HG02588 (cell line): ENCODE measurements at regions not wholly inside any gene's neighbourhood (a gene's known extent, or its start where the extent isn't known, plus 50 kb on each side); places are given as distances from the start of the nearest gene placed in this dataset.
A peak's percentile ranks its signal among the peaks of the same experiment; 100 is the strongest.
"Not testable (repeated sequence)": the region's sequence is repeated elsewhere in the genome, so short reads cannot be mapped to it uniquely, and the experiment has no call there.

Experiments
- ATAC-seq: cut with Tn5 transposase; IDR thresholded peaks from one replicate; pipeline ENCODE4 v1.9.1; 2021; ENCODE audit warnings: mild to moderate bottlenecking, moderate library complexity; ENCODE audit not compliant: unreplicated experiment

DNA sequence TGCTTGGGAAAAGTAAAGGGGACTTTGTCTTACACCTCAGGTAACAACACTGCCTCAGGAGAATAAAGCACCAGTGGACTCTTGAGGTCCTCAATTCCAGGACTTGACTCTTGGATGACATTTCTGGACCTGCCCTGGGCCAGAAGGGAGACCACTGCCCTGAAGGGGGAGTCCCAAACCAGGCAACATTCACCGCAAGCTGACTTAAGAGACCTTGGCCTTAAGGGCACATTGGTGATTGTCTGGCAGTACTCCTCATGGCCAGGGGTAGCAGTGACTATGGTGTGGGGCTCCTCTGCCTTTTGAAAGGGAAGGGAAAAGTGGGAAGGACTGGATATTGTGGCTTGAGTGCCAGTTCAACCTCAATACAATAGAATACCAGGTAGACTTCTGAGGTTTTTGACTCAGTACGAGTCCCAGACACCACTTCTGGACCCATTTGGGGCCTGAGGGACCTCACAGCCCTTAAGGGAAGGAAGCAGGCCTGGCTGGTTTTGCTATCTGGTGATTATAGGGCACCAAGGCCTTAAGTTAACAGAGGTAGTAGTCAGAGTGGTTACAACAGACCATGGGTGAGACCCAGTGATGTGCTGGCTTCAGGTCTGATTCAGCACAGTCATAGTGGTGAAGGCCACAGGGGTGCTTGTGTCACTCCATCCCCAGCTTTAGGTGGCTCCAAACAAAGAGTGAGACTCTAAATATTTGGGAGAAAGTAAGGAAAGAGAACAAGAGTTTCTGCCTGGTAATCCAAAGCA is 121.2 kb upstream of the TET2 start:
- no peak for ATAC-seq

DNA sequence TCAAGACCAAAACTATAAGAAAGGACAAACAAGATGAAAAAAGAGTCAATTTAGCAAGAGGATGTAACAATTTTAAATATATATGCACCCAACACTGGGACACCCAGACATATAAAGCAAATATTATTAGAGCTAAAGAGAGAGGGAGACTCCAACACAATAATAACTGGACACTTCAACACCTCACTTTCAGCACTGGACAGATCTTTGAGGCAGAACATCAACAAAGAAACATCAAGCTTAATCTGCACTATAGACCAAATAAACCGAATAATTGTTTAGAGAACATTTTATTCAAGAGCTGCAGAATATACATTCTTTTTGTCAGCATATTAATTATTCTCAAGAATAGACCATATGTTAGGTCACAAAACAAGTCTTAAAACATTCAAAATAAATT is 109.7 kb upstream of the TET2 start:
- no peak for ATAC-seq

DNA sequence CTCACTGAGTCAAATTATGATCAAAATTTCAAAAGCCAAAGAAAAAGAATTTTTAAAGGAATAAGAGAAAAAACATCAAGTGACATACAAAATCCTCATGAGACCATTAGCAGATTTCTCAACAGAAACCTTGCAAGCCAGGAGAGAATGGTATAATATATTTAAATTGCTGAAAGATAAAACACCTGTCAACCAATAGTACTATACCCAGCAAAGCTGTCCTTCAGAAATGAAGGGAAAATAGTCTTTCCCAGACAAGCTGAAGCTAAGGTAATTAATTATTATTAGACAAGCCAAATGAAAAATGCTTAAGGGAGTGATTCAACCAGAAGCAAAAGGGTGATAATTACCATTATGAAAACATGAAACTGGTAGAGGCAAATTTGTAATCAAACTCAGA is 104.2 kb upstream of the TET2 start:
- no peak for ATAC-seq

DNA sequence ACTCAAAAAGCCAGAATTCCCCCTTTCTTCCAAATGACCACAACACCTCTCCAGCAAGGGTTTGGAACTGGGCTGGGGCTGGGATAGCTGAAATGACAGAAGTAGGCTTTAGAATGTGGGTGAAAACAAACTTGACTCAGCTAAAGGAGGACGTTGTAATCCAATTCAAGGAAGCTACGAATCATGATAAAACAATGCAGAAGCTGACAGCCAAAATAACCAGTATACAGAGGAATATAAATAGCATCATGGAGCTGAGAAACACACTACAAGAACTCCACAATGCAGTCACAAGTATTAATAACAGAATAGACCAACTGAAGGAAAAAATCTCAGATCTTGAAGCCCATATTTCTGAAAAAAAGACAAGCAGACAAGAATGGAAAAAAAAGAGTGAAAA is 95.8 kb upstream of the TET2 start:
- ATAC-seq: no peak

DNA sequence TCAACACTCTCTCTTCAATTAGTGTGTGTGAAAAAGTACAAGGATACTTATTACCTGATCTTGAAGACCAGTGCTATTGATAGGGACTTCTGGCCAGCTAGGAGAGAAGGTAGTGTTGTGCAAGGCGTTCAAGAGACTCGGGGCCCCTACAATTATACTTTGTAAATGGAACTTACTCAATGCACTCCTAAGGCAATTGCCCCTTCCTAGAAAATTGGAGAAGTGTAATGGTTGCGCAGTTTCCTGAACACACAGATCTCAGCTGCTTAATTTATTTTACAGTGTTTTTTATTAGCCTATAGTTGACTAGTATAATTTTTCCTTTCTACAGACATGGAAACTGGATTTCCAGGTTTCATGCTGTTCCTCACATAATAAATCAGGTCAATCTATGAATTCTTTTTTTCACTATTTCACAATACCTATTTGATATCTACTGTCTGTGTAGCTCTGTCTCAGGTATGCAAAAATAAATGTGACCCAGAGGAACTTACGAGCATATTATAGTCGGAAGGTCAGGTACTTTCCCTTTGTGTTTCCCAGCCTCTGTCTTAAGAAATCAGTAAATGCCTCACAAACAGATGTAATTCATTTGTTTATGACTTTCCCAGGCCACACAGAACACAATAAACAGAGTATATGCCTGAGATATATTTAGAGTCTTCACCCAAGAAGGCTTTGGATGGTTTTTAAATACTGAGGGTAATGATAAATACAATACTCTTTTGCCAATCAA is 89.1 kb upstream of the TET2 start:
- peak; percentile 14 for ATAC-seq

DNA sequence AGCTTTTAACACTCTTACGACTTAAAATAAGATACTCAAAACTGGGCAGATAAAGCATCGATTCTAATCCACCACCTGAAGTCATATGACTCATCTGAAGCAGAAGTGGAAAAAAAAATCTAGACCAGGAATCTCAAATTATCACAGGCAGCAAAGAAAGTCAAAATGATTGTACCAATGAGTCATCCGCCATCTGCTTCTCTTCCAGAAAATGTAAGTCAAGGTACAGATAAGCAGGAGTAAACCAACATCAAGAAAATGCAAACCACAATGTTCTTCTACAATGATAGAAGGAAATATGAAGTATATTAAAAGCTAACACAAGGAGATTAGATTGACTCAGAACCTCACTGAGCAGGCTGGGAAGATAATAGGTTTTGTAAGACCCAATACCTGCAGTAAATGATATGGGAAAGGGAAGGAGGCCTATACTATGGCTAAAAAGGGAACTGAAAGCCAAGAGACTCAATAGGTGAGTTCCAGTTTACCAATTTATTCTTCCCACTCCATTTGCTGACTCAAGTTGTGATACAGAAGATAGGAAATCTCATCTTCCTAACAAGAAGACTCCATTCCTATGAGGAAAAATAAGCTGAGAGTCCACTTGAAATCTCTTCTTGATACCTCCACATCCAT is 88.4 kb upstream of the TET2 start:
- no peak for ATAC-seq

DNA sequence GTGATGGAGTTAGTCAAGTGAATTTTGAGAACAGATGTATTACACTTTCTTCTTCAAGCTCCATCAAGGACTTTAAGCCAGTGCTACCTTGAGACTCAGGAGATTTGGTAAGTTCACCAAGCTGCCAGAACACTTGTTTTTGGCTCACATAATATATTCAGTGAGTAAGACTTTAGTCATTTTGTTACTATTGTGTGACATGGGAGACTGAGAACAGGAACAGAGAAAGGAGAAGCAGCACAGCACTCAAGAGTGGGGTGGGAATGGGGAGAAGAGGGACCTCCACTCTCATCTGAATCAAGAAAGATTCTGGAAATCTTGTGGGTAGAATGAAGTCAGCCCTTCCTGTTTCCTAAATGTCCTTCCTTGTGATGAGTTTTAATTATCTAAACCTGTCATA is 87.3 kb upstream of the TET2 start:
- peak; percentile 30 for ATAC-seq

DNA sequence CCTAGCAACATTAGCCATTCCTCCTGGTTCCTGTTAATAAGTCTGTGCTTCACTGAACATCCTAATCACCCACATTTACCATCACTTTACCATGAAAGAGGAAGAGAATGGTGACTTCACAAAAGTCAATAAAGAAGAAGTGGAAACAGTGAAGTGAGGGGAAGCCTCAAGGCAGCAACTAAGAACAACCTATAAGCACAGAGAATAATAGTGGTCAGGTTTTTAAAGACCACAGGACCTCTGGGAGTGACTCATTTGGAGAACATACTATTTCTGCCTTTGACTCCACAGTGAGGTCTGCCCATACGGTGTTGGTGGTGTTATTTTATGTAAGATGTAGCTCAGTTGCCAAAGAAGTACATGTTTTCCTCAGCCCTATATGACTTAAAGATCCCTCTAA is 86.0 kb upstream of the TET2 start:
- peak; percentile 87 for ATAC-seq

DNA sequence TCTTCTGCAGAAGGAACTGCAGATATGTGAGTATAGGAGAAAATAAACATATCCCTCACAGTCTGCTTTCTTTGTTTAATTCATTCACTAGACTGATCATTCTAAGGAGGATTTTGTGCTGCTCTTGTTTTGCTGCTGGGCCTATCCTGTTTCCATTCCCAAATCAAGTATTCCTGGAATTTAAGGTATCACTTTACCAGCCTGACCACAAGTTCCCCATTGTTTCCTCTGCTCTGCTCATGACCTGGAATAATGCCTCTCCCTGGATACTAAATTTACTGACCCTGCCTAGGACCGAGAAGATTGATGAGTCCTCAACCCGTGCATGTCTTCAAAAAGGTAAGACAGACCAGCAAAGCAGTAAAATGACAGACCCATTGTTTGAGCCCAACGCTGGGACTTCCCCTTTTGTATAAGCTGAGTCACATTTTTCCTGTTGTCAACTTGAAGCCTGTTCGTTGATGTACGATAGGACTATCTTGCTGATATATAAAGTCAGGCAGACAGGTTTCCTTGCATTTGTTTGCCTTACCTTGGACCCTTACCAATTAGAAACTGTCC is 85.5 kb upstream of the TET2 start:
- ATAC-seq: peak; percentile 28

DNA sequence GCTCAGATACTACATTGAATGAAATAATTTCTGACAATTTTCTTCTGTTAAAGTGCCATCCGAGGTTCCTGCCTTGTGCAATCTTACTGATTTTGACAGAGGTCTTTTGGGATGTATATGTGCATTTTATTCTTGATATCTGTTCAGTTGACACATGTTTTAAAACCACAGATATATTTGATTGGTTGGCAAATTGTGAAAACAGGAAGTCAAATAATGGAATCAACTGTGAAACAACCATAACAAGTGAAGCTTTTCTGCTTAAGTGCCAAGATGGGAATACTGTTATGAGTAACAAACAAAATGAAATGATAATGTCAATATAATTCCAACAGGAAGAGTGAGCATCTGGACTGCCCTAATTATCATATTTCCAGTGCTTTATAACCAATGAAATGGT is 84.9 kb upstream of the TET2 start:
- no peak for ATAC-seq

DNA sequence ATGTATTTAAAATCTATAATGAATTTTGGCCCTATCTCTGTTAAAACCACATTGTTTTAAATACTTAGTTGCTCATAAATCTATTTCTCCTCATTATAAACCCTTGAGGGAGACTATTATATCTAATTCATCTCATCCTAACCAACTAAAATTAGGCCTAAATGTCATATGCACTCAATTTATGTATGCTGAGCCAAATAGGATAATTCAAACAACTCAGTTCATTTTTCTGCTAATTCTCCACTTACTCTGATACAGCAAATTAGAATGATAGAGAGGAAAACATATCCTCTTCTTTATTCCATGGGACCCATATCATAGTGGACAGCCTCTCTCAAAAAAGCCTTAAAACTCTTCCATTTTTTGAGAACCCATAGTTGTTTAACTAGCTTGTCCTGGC is 80.3 kb upstream of the TET2 start:
- ATAC-seq: no peak

DNA sequence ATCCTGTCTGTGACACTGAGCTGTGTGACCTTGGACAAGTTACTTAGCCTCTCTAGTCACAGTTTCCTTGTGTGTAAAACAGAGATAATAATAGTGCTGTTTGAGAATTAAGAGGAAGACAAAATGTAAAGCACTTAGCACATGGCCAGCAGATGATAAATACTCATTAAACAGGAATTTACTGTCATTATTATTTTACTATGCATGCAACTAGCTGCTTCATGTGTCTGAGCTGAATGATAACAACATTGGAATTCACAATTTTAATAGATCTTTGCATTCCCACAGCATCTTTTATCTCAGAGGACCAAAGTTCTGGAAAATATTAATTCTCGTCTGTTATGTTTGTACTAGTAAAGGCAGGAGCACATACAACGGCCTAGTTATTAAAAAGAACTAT is 79.2 kb upstream of the TET2 start:
- ATAC-seq: no peak

DNA sequence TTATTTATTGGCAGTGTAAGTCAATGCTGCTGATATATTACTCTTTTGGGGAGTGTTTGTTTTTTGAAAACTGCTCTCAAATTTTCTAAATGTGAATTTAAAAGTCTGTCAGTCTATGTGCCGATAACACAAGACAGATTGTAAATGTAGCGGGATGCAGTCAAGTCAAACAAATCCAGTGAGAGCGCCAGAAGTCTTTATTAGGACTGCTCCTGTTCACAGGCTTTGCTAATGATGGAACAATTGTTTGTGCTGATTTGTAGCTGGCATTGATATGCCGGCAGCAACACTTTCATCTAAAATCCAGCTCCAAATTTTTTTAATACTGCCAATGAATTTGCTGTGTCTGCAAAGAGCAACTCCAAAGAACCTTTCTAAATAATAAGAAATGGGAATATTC is 78.7 kb upstream of the TET2 start:
- no peak for ATAC-seq

DNA sequence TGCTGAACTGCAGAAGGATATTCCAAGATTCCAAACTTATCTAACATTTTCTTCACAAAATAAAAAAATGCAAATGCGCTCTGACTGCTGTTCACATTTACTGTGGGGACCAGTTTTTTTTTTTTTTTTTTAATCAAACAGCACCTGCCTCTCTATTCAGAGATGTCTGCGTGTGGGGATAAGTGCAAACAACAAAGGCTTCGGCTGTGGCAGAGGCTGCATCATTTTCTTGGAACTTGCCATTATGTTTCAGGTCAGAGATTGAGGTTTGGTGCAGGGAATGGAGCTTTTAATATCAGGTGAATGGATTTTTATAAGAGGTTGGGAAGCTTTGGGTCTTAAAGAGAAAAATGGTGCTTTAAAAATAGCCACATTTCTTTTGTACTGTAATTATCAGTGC is 78.2 kb upstream of the TET2 start:
- no peak for ATAC-seq

DNA sequence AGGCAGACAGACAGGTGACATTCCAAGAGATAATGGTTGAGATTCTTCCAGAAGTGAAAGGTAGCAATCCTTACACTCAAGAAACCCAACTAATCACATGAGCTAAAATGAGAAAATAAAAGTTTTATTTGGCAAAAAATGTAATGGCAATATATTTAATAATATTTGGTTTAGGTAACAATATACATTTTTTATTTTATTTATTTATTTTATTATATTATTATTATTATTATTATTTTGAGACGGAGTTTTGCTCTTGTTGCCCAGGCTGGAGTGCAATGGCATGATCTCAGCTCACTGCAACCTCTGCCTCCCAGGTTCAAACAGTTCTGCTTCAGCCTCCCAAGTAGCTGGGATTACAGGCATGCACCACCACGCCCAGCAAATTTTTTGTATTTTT is 74.6 kb upstream of the TET2 start:
- ATAC-seq: not testable (repeated sequence)

DNA sequence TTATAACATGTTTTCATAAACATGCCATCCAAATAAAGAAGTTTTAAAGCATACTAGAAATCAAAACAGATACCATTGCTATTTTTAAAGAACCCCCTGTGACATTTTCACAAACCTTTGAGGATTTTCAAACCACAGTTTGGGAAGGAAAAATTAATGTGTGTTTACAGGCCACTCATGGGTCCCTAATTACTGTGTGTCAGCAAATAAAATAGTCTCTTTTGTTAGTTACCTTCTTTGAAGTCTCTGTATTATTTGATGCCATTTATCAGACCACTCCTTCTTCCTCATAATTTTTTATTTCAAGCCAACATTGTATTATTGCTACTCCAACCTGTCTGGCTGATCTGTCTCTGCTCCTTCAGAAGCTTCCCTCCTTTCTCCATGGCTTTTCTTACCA is 72.6 kb upstream of the TET2 start:
- no peak for ATAC-seq

DNA sequence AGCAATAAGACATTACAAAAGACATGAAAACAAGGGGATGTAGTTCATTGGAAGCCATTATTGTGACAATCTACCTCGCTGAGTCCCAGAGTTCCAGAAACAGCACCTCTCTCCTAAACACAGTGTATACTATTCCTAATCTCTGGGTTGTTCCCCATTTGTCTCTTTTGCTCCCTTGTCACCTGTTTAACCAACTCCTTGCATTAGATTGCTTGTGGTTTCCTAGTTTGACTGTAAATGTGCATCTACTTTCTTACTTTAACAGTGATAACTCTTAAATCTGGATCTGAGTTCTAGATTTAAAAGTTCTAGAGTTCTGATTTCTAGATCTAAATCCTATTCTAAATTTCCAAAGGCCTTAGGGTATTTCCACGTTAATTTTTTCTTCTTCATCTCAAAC is 71.6 kb upstream of the TET2 start:
- no peak for ATAC-seq

DNA sequence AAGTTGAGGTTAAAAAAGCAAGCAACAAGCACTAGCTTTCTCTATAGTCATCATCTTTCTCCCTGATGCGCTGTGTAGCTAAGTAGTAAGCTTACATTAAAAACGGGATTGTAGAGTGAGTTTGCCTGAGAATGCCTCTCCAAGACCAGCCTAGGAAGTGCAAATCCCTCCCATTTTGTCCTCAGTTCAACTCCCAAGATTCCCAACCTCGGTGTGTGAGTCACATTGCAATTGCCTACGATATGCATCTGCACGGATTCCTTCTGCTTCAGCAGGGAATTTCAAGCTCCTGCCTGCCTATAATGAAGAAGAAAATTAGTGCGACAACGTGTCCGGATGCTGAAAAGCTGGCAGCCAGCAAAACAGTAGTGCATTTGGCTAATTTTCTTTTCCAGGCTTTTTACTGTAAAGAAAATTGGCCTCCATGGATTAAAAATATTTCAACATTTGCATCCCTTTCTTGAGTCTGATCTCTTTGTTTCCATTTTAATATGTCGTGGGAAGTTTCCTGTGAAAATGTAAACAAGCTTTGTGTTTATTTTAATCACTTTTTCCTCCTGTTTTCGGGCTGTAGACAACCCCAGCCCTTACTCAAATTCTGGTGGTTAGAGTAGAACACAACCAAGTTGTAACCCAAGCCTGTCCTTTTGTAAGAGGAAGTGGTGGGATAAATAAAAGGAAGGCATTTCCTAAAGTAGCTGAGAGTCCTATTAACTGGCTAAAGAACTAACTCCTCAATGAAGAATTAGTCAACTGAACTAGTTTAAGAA is 58.4 kb upstream of the TET2 start:
- ATAC-seq: no peak

DNA sequence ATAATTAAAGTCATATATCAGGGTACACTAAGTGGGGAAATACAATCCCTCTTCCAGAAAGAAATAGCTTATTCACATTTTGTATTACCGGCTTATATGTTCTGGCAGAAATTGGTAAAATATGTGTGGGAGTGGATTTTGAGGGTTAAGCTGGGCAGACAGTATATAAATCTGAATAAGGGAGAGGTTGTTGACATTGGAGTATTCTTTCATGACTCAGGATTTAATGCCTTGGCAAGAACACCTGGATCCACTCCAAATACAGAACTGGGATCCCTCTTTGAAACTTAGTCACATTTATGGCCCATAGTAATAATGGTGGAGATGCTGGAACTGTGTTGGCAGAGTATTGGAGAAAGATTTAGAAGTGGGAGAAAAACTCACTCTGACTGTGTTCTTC is 54.3 kb upstream of the TET2 start:
- ATAC-seq: no peak

DNA sequence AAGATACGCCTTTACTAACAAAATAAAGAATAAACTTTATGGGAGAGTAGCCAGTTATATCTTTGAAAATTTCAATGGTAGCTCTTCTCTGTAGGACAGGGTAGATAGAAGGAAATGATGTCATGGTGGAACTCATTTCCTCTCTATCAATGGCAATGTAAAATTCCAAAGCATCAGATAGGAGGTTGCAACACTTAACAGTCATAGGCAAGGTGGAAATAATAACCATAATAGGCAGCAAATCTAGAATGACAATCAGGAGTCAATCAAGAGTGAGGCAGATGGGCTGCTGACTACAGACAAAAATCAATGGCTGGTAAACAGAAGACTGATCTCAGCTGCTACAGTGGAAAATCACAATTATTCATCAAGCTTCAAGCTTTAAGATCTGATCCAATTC is 53.9 kb upstream of the TET2 start:
- no peak for ATAC-seq

DNA sequence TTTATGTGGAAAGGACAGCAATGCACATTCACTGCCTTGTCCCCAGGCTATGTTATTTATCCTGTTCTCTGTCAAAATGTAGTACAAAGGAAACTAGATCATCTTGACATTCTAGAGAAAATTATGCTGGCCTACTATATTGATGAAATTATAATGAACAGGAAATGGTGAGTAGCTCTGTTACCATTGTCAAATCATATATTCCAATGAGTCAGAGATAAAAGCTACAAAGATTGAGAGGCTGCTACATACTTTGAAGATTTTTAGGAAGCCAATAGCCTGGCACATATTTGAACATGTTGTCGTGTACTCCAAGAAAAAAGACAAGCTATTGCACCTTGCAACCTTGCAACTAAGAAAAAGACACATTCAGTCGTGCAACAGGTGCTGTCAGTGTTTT is 52.7 kb upstream of the TET2 start:
- no peak for ATAC-seq
